Lower leg skin (tissue), 4 donors: ENCODE measurements at regions not wholly inside any gene's neighbourhood (a gene's known extent, or its start where the extent isn't known, plus 50 kb on each side); places are given as distances from the start of the nearest gene placed in this dataset.

ENCODE experiments used
- DNase-seq, 2 donors: peaks; one replicate each; pipeline ENCODE4 v3.0.0-alpha.2; 2019; ENCODE audit warnings: low spot score in 2 of 2
- H3K4me3 ChIP-seq: fragments of 200-600 bp; sonication (generic); 2 replicates; pipeline ENCODE4 v1.5.1; 2017; ENCODE audit warnings: mild to moderate bottlenecking, low read depth; ENCODE audit not compliant: poor library complexity, severe bottlenecking
- CTCF ChIP-seq, 3 donors: fragments of 450-650 bp; IDR thresholded peaks; one replicate each; pipeline ENCODE4 v1.5.1; 2016; ENCODE audit warnings: antibody characterized with exemption in 3 of 3, mild to moderate bottlenecking in 3 of 3, moderate library complexity in 2 of 3
- POLR2A ChIP-seq, 2 donors: fragments of 450-650 bp; IDR thresholded peaks; one replicate each; pipeline ENCODE4 v1.6.1; 2016 to 2017; ENCODE audit warnings: antibody characterized with exemption in 2 of 2, mild to moderate bottlenecking in 1 of 2, moderate library complexity in 1 of 2
- WGBS, 2 donors: methylation state at CpG; one replicate each; pipeline ENCODE4 v1.1.5; 2018; 5-methylcytosine and 5-hydroxymethylcytosine counted together
- intact Hi-C: fragments of 100-400 bp; cut with DNase I; formaldehyde crosslinking; loops from one replicate; pipeline ENCODE4 v1.15.0; 2023; ENCODE audit warnings: low total_unique reads

GRCh38 chr10:124255556-124255955, 162.2 kb upstream of the CHST15 start:
- 91 to 93% methylated on average over 5 of the region's 5 CpGs for WGBS, 2 donors
- H3K4me3 ChIP-seq: no peak overlapping the region
- intact Hi-C loops: no loop called here
- no peak for DNase-seq
- TF ChIP-seq CTCF (IDR thresholded peaks at IDR 0.05) (no peak), POLR2A (IDR thresholded peaks at IDR 0.05) (no peak)

- peak in 1 of 2 donors; percentile 73 for DNase-seq
- TF ChIP-seq CTCF (IDR thresholded peaks at IDR 0.05) (no peak), POLR2A (IDR thresholded peaks at IDR 0.05) (no peak)
- intact Hi-C loops: no loop called here
- H3K4me3 ChIP-seq: no peak overlapping the region
- 84 to 87% methylated on average over 8 of the region's 8 CpGs for WGBS, 2 donors
Measured at GRCh38 chr10:124254490-124254889, 161.1 kb upstream of the CHST15 start.

GRCh38 chr10:124253006-124253405, 159.6 kb upstream of the CHST15 start:
- H3K4me3 ChIP-seq: no peak overlapping the region
- TF ChIP-seq CTCF (IDR thresholded peaks at IDR 0.05): no peak
- TF ChIP-seq POLR2A (IDR thresholded peaks at IDR 0.05): no peak
- no peak for DNase-seq
- 32 to 61% methylated on average over 1 of the region's 1 CpG for WGBS, 2 donors
- intact Hi-C loops: no loop called here

GRCh38 chr10:124252097-124252715, 158.8 kb upstream of the CHST15 start:
- no peak overlapping the region for H3K4me3 ChIP-seq
- peak in 1 of 2 donors; percentile 68 for DNase-seq
- intact Hi-C loops: no loop called here
- WGBS, 2 donors: 81 to 82% methylated on average over 8 of the region's 8 CpGs
- no peak for TF ChIP-seq CTCF (IDR thresholded peaks at IDR 0.05)
- no peak for TF ChIP-seq POLR2A (IDR thresholded peaks at IDR 0.05)

GRCh38 chr10:124251317-124252065, 158.1 kb upstream of the CHST15 start:
- 25 to 42% methylated on average over 4 of the region's 4 CpGs for WGBS, 2 donors
- H3K4me3 ChIP-seq: no peak overlapping the region
- TF ChIP-seq CTCF (IDR thresholded peaks at IDR 0.05): no peak
- no peak for TF ChIP-seq POLR2A (IDR thresholded peaks at IDR 0.05)
- no peak for DNase-seq
- intact Hi-C loops: no loop called here
